HepG2 (cell line): ENCODE measurements at regions not wholly inside any gene's neighbourhood (a gene's known extent, or its start where the extent isn't known, plus 50 kb on each side); places are given as distances from the start of the nearest gene placed in this dataset.

Source experiments
- ATAC-seq: fragments of 200-7000 bp; cut with Tn5 transposase; 3 replicates; pipeline ENCODE4 v1.9.1; 2020; ENCODE audit warnings: mild to moderate bottlenecking, moderate library complexity
- BruUV-seq: library from RNA; stranded (reverse); fragments of 400-500 nt; replicated peaks from 2 replicates; lab custom pipeline; 2021; lab: Mats Ljungman, UMichigan
- CTCF ChIA-PET: fragments of 300-600 bp; formaldehyde crosslinking; extraction: SDS; loops from one replicate; lab custom pipeline; 2021; ENCODE audit warnings: low total read pairs, inconsistent platforms, low intra/inter-chr PET ratio; lab: Yijun Ruan, JAX
- POLR2A ChIA-PET: fragments of 350-600 bp; sonication (Branson Sonifier 250); formaldehyde crosslinking; loops from one replicate; lab custom pipeline; 2020; ENCODE audit warnings: antibody characterized with exemption, inconsistent platforms; lab: Yijun Ruan, JAX
- DNase-seq: peaks from one replicate; pipeline ENCODE4 v3.0.0-alpha.2; 2015; ENCODE audit warnings: low spot score
- FAIRE-seq: peaks from 3 replicates; lab custom pipeline; 2011; peaks lifted over from hg19 to GRCh38; lab: Jason Lieb, UNC
- H2AFZ ChIP-seq: one replicate; pipeline ENCODE4 v1.6.1; 2011; ENCODE audit warnings: low read length, inconsistent platforms
- H3K27ac ChIP-seq: fragments of 300-600 bp; 3 replicates; pipeline ENCODE4 v1.8.0; 2011; ENCODE audit warnings: mixed run types, mild to moderate bottlenecking, mixed read lengths, low read length, inconsistent platforms; ENCODE audit not compliant: insufficient read depth; ENCODE audit errors: extremely low read length
- H3K27me3 ChIP-seq, 2 experiments: fragments of 200-600 bp in 1 of 2; 2 replicates in 1 of 2; 3 replicates in 1 of 2; pipeline versions ENCODE4 v1.6.0 to v1.8.0; 2011; ENCODE audit warnings: low read length in 2 of 2, mild to moderate bottlenecking in 2 of 2, moderate library complexity in 2 of 2, inconsistent platforms in 1 of 2; ENCODE audit not compliant: insufficient read depth in 2 of 2, control insufficient read depth in 1 of 2
- H3K36me3 ChIP-seq, 2 experiments: fragments of 200-600 bp in 1 of 2; replicated peaks in 1 of 2; 2 replicates in 1 of 2; 3 replicates in 1 of 2; pipeline versions ENCODE4 v1.5.1 to v1.8.0; 2011; ENCODE audit warnings: low read length in 2 of 2, inconsistent platforms in 1 of 2; ENCODE audit not compliant: insufficient read depth in 2 of 2, control insufficient read depth in 1 of 2
- H3K4me1 ChIP-seq: 2 replicates; pipeline ENCODE4 v1.5.1; 2012; ENCODE audit warnings: low read length, inconsistent platforms; ENCODE audit not compliant: insufficient read depth
- H3K4me2 ChIP-seq: 2 replicates; pipeline ENCODE4 v1.6.0; 2011; ENCODE audit warnings: low read depth, low read length, inconsistent platforms
- H3K4me3 ChIP-seq, 3 experiments: fragments of 200-600 bp in 1 of 3; sonication (generic), shearing (Covaris generic) in 1 of 3; replicated peaks in 1 of 3; 2 replicates each; pipeline ENCODE4 v1.5.1; 2011 to 2016; ENCODE audit warnings: low read length in 3 of 3, inconsistent platforms in 2 of 3, low read depth in 2 of 3, mild to moderate bottlenecking in 2 of 3, control low read depth in 1 of 3, mixed read lengths in 1 of 3; ENCODE audit not compliant: insufficient read depth in 1 of 3
- H3K79me2 ChIP-seq: one replicate; pipeline ENCODE4 v1.6.1; 2011; ENCODE audit warnings: low read length, inconsistent platforms; ENCODE audit not compliant: insufficient read depth
- H3K9ac ChIP-seq: 2 replicates; pipeline ENCODE4 v1.6.0; 2011; ENCODE audit warnings: mild to moderate bottlenecking, low read depth, low read length, inconsistent platforms; ENCODE audit not compliant: insufficient read depth
- H3K9me3 ChIP-seq: 2 replicates; pipeline ENCODE4 v1.5.1; 2012; ENCODE audit warnings: mild to moderate bottlenecking, low read length
- H4K20me1 ChIP-seq: 2 replicates; pipeline ENCODE4 v1.6.0; 2011; ENCODE audit warnings: inconsistent platforms, mild to moderate bottlenecking, low read length, moderate library complexity; ENCODE audit not compliant: insufficient read depth
- DPF2 ChIP-seq: sonication (generic); formaldehyde crosslinking; IDR thresholded peaks from 2 replicates; pipeline ENCODE4 v1.4.0; 2020; ENCODE audit warnings: mild to moderate bottlenecking, low read depth, missing genetic modification reagents, borderline replicate concordance
- KMT2B ChIP-seq: IDR thresholded peaks from 2 replicates; pipeline ENCODE4 v1.6.1; 2016; ENCODE audit warnings: missing genetic modification reagents, missing compliant biosample characterization
- MLLT10 ChIP-seq: sonication (generic); formaldehyde crosslinking; IDR thresholded peaks from 2 replicates; pipeline ENCODE4 v1.4.0; 2020; ENCODE audit warnings: missing genetic modification reagents
- POGK ChIP-seq: sonication (generic); formaldehyde crosslinking; conservative IDR thresholded peaks from 2 replicates; pipeline ENCODE4 v1.8.0; 2022; ENCODE audit warnings: mild to moderate bottlenecking, moderate library complexity, missing genetic modification reagents
- SIN3B ChIP-seq: fragments of 150-350 bp; IDR thresholded peaks from 2 replicates; pipeline ENCODE4 v1.6.1; 2014; ENCODE audit warnings: low read length
- SOX5 ChIP-seq: IDR thresholded peaks from 2 replicates; pipeline ENCODE4 v1.6.1; 2016; ENCODE audit warnings: borderline replicate concordance
- SP1 ChIP-seq, 2 experiments: fragments of 450-650 bp in 1 of 2; sonication (generic) in 1 of 2; formaldehyde crosslinking in 1 of 2; IDR thresholded peaks; 2 replicates each; pipeline versions ENCODE4 v1.4.0 to v1.6.1; 2016 to 2020; ENCODE audit warnings: missing genetic modification reagents in 1 of 2
- TBX3 ChIP-seq: fragments of 450-650 bp; IDR thresholded peaks from 2 replicates; pipeline ENCODE4 v1.6.1; 2017; ENCODE audit warnings: antibody characterized with exemption, mild to moderate bottlenecking, inconsistent platforms, borderline replicate concordance
- THAP8 ChIP-seq: sonication (generic); formaldehyde crosslinking; IDR thresholded peaks from 2 replicates; pipeline ENCODE4 v1.5.1; 2020; ENCODE audit warnings: missing genetic modification reagents, mild to moderate bottlenecking, borderline replicate concordance
- ZBTB14 ChIP-seq: sonication (generic); formaldehyde crosslinking; IDR thresholded peaks from 2 replicates; pipeline ENCODE4 v1.4.0; 2020; ENCODE audit warnings: missing genetic modification reagents
- ZBTB2 ChIP-seq: sonication (generic); formaldehyde crosslinking; IDR thresholded peaks from 2 replicates; pipeline ENCODE4 v1.8.0; 2022; ENCODE audit warnings: low read depth, missing genetic modification reagents
- ZBTB25 ChIP-seq: IDR thresholded peaks from 2 replicates; pipeline ENCODE4 v1.6.1; 2018; ENCODE audit warnings: missing genetic modification reagents
- ZFP36 ChIP-seq: fragments of 150-350 bp; IDR thresholded peaks from 2 replicates; pipeline ENCODE4 v1.6.1; 2018; ENCODE audit warnings: borderline replicate concordance, low read length, low read depth; ENCODE audit not compliant: partially characterized antibody
- ZNF44 ChIP-seq: sonication (generic); formaldehyde crosslinking; IDR thresholded peaks from 2 replicates; pipeline ENCODE4 v1.5.1; 2020; ENCODE audit warnings: mild to moderate bottlenecking, missing genetic modification reagents
- ZNF513 ChIP-seq: sonication (generic); formaldehyde crosslinking; conservative IDR thresholded peaks from 2 replicates; pipeline ENCODE4 v1.5.0; 2020; ENCODE audit warnings: missing genetic modification reagents
- ZNF552 ChIP-seq: sonication (generic); formaldehyde crosslinking; IDR thresholded peaks from 2 replicates; pipeline ENCODE4 v1.9.0; 2022; ENCODE audit warnings: missing genetic modification reagents, mild to moderate bottlenecking, borderline replicate concordance
- ZNF652 ChIP-seq: IDR thresholded peaks from 2 replicates; pipeline ENCODE4 v1.6.1; 2016; ENCODE audit warnings: low read depth, borderline replicate concordance
- WGBS: methylation state at CpG from one replicate; pipeline ENCODE4 v1.1.6; 2017; ENCODE audit warnings: low lambda C conversion rate; 5-methylcytosine and 5-hydroxymethylcytosine counted together
- in situ Hi-C: cut with HindIII; loops from 2 replicates; pipeline ENCODE4 v1.10.0; 2017; ENCODE audit warnings: low pct_unique_long_range_greater_than_20kb; ENCODE audit not compliant: extremely low pct_ligation_motif_present
- intact Hi-C: fragments of 100-400 bp; cut with micrococcal nuclease; formaldehyde crosslinking; loops from one replicate; pipeline ENCODE4 v1.10.0; 2022; ENCODE audit not compliant: unreplicated experiment

GRCh38 chr3:40867797-40868196 lies 331.5 kb upstream of the CTNNB1 start:
- CTCF ChIA-PET = no interaction called here
- no peak overlapping the region for H2AFZ ChIP-seq
- TF ChIP-seq SP1 (IDR thresholded peaks at IDR 0.05) (no peak), SP1 (CRISPR knock-in tag; IDR thresholded peaks at IDR 0.05) (no peak), ZNF513 (no peak), ZNF44 (CRISPR knock-in tag) (no peak), THAP8 (CRISPR knock-in tag) (no peak), ZBTB14 (CRISPR knock-in tag) (no peak), KMT2B (no peak), TBX3 (no peak), DPF2 (CRISPR knock-in tag) (no peak), SIN3B (no peak), ZBTB25 (CRISPR knock-in tag) (no peak), POGK (CRISPR knock-in tag) (no peak), MLLT10 (CRISPR knock-in tag) (no peak), ZNF552 (CRISPR knock-in tag) (no peak), SOX5 (CRISPR knock-in tag) (no peak), ZBTB2 (CRISPR knock-in tag) (no peak), ZNF652 (CRISPR knock-in tag) (no peak), ZFP36 (no peak)

More at GRCh38 chr3:40867797-40868196, 331.5 kb upstream of the CTNNB1 start:
- H3K4me3 ChIP-seq = no peak overlapping the region
- no peak overlapping the region for H3K4me2 ChIP-seq
- BruUV-seq = no TSS peak
- H3K9me3 ChIP-seq = no peaks in the 10 kb centered on the region
- H3K27me3 ChIP-seq = no peaks in the 10 kb centered on the region
- intact Hi-C loops (no loop called here), in situ Hi-C loops (no loop called here)
- WGBS = 74% methylated on average over 3 of the region's 3 CpGs
- H3K36me3 ChIP-seq = no peaks in the 10 kb centered on the region
- POLR2A ChIA-PET = no interaction called here
- no peak overlapping the region for H3K27ac ChIP-seq
- H3K9ac ChIP-seq = no peak overlapping the region
- H4K20me1 ChIP-seq = no peaks in the 10 kb centered on the region
- ATAC-seq (no peak), FAIRE-seq (no peak), DNase-seq (no peak)
- no peaks in the 10 kb centered on the region for H3K79me2 ChIP-seq
- peaks cover 65% of the 10 kb centered on the region for H3K4me1 ChIP-seq
